AG09319 (cell line): ENCODE measurements at regions not wholly inside any gene's neighbourhood (a gene's known extent, or its start where the extent isn't known, plus 50 kb on each side); places are given as distances from the start of the nearest gene placed in this dataset.

ENCODE experiments used
- DNase-seq: peaks from one replicate; pipeline ENCODE4 v3.0.0-alpha.2; 2010; ENCODE audit warnings: low read depth; ENCODE audit errors: extremely low read depth
- TF ChIP-seq, protein P1 (sequence below): IDR thresholded peaks from 2 replicates; pipeline ENCODE4 v1.5.1; 2011; ENCODE audit warnings: low read depth, mild to moderate bottlenecking, inconsistent platforms, low read length, moderate library complexity

DNA sequence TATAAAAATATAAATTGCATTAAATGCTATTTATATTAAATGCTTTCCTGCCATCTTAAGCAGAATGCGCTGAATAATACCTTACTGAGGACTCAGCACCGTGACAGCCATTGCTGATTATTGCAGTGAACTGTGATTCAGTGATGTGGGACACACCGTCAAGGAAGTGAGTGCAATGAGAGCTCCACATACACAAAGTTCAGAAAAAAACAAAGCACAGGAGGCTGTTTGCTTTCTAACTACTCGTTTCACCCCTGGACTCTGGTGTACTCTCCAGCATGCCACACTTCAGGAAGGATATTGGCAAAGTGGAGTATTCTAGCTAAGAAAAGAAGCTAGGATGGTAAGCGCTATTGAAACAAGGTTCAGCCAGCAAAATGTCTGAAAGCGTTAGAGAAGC, 57.4 kb upstream of the CXADR start:
- no peak for DNase-seq
- TF ChIP-seq, protein P1, sequence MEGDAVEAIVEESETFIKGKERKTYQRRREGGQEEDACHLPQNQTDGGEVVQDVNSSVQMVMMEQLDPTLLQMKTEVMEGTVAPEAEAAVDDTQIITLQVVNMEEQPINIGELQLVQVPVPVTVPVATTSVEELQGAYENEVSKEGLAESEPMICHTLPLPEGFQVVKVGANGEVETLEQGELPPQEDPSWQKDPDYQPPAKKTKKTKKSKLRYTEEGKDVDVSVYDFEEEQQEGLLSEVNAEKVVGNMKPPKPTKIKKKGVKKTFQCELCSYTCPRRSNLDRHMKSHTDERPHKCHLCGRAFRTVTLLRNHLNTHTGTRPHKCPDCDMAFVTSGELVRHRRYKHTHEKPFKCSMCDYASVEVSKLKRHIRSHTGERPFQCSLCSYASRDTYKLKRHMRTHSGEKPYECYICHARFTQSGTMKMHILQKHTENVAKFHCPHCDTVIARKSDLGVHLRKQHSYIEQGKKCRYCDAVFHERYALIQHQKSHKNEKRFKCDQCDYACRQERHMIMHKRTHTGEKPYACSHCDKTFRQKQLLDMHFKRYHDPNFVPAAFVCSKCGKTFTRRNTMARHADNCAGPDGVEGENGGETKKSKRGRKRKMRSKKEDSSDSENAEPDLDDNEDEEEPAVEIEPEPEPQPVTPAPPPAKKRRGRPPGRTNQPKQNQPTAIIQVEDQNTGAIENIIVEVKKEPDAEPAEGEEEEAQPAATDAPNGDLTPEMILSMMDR: no peak

DNA sequence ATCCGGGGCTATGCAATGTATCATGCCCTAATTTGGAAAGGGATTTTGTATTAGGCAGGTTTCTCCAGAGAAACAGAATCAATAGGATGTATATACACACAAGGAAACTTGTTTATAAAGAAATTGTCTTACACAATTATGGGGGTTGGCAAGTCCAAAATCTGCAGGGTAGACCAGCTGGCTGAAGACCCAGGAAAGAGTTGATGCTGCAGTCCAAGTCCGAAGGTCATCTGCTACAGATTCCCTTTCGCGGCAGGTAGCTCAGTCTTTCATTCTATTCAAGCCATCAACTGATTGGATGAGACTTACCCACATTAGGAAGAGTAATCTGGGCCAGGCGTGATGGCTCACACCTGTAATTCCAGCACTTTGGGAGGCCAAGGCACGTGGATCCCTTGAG, 54.6 kb upstream of the CXADR start:
- TF ChIP-seq, protein P1: no peak
- DNase-seq: no peak

DNA sequence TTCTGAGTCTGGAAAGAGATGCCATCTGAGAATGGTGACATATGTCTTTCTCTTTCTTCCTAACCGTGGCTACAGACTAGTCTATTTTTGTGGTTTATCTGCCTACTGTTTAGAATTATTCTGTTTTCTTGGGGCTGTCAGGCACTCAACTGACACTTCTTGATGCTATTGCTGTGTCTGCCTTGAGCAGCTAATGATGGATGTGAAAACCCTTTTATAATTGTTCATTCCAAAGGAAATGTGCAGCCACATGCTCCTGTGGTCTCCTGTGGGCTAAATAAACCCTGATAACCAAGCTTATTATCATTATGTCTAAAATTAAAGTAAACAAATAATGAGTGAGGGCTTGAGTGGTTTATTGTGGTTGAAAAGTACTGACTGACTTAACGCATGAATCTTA, 52.7 kb upstream of the CXADR start:
- TF ChIP-seq, protein P1: no peak
- DNase-seq: no peak

DNA sequence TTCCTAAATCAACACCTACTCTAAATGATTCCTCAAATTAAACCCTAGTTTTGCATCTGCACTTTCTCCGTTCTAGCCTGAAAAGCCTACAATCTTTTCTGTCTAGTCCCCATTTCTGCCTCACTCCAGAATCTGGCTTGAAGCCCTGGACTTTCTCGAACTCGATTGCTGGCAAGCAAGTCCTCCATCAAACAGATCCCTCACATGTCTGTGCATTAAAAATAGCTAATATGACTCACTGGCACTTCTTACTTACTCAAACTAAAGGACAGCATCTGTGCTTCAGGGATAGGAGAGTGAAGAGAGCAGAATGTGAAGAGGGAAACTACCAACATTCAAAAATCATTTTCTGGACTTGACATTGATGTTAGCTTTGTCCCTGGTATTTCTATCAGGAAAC, 51.8 kb upstream of the CXADR start:
- TF ChIP-seq, protein P1: no peak
- no peak for DNase-seq

DNA sequence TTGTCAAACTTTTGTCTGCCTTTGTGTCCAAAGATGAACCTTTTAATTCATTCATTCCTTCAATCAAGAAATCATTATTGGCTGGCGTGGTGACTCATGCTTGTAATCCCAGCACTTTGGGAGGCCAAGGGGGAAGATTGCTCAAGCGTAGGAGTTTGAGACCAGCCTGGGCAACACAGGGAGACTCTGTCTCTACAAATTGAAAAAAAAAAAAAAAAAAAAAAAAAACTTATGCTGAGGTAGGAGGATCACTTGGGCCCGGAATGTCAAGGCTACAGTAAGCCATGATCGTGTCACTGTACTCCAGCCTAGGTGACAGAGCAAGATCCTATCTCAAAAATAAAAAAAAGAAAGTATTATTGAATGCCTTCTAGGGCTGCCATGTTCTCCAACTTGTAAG, 51.3 kb upstream of the CXADR start:
- no peak for DNase-seq
- TF ChIP-seq, protein P1: no peak

DNA sequence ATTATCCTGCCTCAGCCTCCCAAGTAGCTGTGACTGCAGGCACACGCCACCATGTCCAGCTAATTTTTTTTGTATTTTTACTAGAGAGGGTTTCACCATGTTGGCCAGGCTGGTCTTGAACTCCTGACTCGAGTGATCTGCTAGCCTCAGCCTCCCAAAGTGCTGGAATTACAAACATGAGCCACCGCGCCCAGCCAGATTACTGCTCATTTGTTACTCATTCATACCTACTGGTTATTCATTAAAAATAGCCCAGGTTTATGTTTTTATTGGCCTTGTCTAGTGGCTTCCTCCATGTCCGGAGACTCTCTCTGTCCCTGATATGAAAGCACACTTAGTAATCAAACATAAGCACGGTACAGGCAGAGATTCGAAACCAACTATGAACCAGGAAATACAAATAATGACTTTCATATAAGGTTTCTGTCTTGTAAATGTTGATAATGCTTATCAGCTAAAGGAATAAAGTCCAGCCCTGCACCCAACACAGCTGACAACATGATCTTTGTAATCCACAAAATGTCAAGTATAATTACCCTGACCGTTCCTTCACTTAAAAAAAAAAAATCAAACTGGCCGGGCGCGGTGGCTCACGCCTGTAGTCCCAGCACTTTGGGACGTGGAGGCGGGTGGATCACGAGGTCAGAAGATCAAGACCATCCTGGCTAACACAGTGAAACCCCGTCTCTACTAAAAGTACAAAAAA, 50.4 kb upstream of the CXADR start:
- no peak for DNase-seq
- TF ChIP-seq, protein P1: no peak
